ENCODE measurements at regions not wholly inside any gene's neighbourhood (a gene's known extent, or its start where the extent isn't known, plus 50 kb on each side); places are given as distances from the start of the nearest gene placed in this dataset.

DNA sequence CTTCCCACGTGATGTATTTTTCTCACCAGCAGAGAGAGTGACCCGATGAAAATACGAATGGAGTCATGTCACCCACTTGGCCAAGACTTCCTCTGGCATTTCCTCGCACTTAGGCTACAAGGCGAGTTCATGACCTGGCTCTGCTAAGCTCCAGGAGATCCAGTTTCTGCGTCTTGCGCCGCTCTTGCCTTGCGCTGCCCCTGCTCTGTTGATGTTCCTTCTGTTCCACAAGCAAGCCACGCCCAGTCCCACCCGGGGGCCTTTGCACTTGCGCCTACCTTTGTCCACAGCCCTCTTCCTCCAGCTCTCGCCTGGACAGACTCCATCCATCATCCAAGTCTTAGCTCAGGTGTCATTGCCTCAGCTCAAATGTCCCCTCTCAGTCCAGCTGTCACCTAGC is 116.3 kb upstream of the SHH start:
- Histone ChIP-seq H4K20me1 (ENCODE audit: control insufficient read depth, insufficient read depth, low read depth, low read length) (no peaks in the 10 kb centered on the region), H3K79me2 (ENCODE audit: control insufficient read depth, low read length) (no peaks in the 10 kb centered on the region), H3K4me3 (ENCODE audit: low read length) (no peak overlapping the region), H3K36me3 (ENCODE audit: control insufficient read depth, low read length) (no peaks in the 10 kb centered on the region), H3K9me3 (ENCODE audit: control insufficient read depth, insufficient read depth, low read length) (peaks cover 10% of the 10 kb centered on the region; the same call in 1 of the 2 replicates), H3K4me1 (ENCODE audit: control insufficient read depth, low read length) (no peaks in the 10 kb centered on the region), H3K9me2 (replicated peaks; ENCODE audit: control insufficient read depth, low read length) (no peaks in the 10 kb centered on the region), H3F3A (ENCODE audit: control insufficient read depth, insufficient read depth) (no peaks in the 10 kb centered on the region), H3K27ac (ENCODE audit: low read depth, low read length) (no peak overlapping the region), H3K27me3 (ENCODE audit: control insufficient read depth, low read length) (no peaks in the 10 kb centered on the region), H3K4me2 (ENCODE audit: low read length) (no peak overlapping the region)
- TF ChIP-seq EZH2phosphoT487 (IDR thresholded peaks at IDR 0.05; ENCODE audit: borderline replicate concordance, low read length) (no peak), CTCF (IDR thresholded peaks at IDR 0.05; ENCODE audit: low read depth, low read length, poor library complexity, severe bottlenecking) (no peak)

DNA sequence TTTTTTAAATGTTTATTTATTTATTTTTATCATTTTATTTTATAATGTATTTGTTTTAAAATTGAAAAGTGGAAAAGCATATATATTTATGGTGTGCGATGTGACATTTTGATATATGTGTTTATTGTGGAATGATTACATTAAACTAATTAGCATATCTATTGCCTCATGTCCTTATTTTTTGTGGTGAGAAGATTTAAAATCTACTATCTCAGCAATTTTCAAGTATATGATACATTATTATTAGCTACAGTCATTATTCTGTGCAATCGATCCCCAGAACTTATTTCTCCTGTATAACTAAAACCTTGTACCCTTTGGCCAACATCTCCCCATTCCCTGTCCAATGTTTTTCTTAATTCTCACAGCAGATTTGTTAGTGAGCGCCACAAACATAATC is 115.6 kb upstream of the SHH start:
- Histone ChIP-seq H3K27me3 (ENCODE audit: control insufficient read depth, low read length) (no peaks in the 10 kb centered on the region), H4K20me1 (ENCODE audit: control insufficient read depth, insufficient read depth, low read depth, low read length) (no peaks in the 10 kb centered on the region), H3K9me3 (ENCODE audit: control insufficient read depth, insufficient read depth, low read length) (peaks cover 4% of the 10 kb centered on the region; the same call in 1 of the 2 replicates), H3K27ac (ENCODE audit: low read depth, low read length) (no peak overlapping the region), H3K4me3 (ENCODE audit: low read length) (no peak overlapping the region), H3K36me3 (ENCODE audit: control insufficient read depth, low read length) (no peaks in the 10 kb centered on the region), H3K9me2 (replicated peaks; ENCODE audit: control insufficient read depth, low read length) (no peaks in the 10 kb centered on the region), H3K79me2 (ENCODE audit: control insufficient read depth, low read length) (no peaks in the 10 kb centered on the region), H3F3A (ENCODE audit: control insufficient read depth, insufficient read depth) (no peaks in the 10 kb centered on the region), H3K4me1 (ENCODE audit: control insufficient read depth, low read length) (no peaks in the 10 kb centered on the region), H3K4me2 (ENCODE audit: low read length) (no peak overlapping the region)
- TF ChIP-seq CTCF (IDR thresholded peaks at IDR 0.05; ENCODE audit: low read depth, low read length, poor library complexity, severe bottlenecking) (no peak), EZH2phosphoT487 (IDR thresholded peaks at IDR 0.05; ENCODE audit: borderline replicate concordance, low read length) (no peak)

GRCh38 chr7:155925682-155926081 is 113.4 kb upstream of the SHH start:
- no peaks in the 10 kb centered on the region for H3K36me3 ChIP-seq (ENCODE audit: control insufficient read depth, low read length)
- no peak overlapping the region for H3K4me3 ChIP-seq (ENCODE audit: low read length)
- no peaks in the 10 kb centered on the region for H3K27me3 ChIP-seq (ENCODE audit: control insufficient read depth, low read length)
- no peak overlapping the region for H3K4me2 ChIP-seq (ENCODE audit: low read length)
- H3K9me3 ChIP-seq (ENCODE audit: control insufficient read depth, insufficient read depth, low read length): peaks cover 4% of the 10 kb centered on the region; the same call in 1 of the 2 replicates
- TF ChIP-seq EZH2phosphoT487 (IDR thresholded peaks at IDR 0.05; ENCODE audit: borderline replicate concordance, low read length) (no peak), CTCF (IDR thresholded peaks at IDR 0.05; ENCODE audit: low read depth, low read length, poor library complexity, severe bottlenecking) (no peak)
- H3K4me1 ChIP-seq (ENCODE audit: control insufficient read depth, low read length): no peaks in the 10 kb centered on the region
- no peaks in the 10 kb centered on the region for H4K20me1 ChIP-seq (ENCODE audit: control insufficient read depth, insufficient read depth, low read depth, low read length)
- no peak overlapping the region for H3K27ac ChIP-seq (ENCODE audit: low read depth, low read length)
- H3K79me2 ChIP-seq (ENCODE audit: control insufficient read depth, low read length): no peaks in the 10 kb centered on the region
- H3K9me2 ChIP-seq (replicated peaks; ENCODE audit: control insufficient read depth, low read length): no peaks in the 10 kb centered on the region
- H3F3A ChIP-seq (ENCODE audit: control insufficient read depth, insufficient read depth): no peaks in the 10 kb centered on the region

Measured in DOHH2 (cell line).